GM20000 (cell line): ENCODE measurements at regions not wholly inside any gene's neighbourhood (a gene's known extent, or its start where the extent isn't known, plus 50 kb on each side); places are given as distances from the start of the nearest gene placed in this dataset.

ENCODE experiments used
- DNase-seq: peaks from one replicate; pipeline ENCODE4 v3.0.0; 2012; ENCODE audit warnings: low spot score
- CTCF ChIP-seq: IDR thresholded peaks from 2 replicates; pipeline ENCODE4 v1.5.1; 2012; ENCODE audit warnings: mild to moderate bottlenecking, control low read depth; ENCODE audit errors: extremely low read depth, missing control alignments

- no peak for DNase-seq
- TF ChIP-seq CTCF: no peak
Observed at GRCh38 chr4:177064116-177064515, 245.6 kb upstream of the NEIL3 start.

DNA sequence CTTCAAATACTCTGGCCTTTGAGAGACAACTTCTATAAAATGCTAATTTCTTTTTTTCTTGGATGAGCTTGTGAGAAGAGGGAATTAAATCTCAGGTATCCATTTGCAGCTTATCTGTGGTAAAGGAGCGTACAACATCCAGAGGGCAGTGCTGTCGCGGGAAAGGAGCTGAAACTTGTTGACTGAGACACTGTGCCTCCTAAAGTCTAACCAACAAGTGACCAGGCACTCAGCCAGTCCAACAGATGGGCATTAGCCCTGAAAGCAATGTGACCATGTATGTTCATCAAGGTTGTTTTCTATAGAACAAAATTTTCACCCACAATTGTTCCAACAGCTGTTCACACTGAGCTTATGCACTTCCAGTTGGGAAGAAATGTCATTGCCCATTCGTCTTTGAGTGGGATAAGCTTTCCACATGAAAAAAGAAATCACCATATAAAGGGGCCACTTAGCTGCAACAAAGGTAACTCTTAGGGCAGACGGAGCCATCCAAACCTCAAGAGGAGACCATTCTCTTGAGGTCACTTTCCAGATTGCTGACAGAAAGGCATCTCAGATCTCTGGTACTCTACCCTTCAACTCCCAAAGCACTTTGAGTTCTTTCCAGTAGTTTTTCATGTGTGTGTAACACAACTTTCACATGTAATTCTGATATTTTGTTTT lies 244.8 kb upstream of the NEIL3 start:
- no peak for DNase-seq
- no peak for TF ChIP-seq CTCF

- no peak for TF ChIP-seq CTCF
Observed at GRCh38 chr4:177066746-177067145, 242.9 kb upstream of the NEIL3 start.

GRCh38 chr4:177070533-177071058 lies 239.1 kb upstream of the NEIL3 start:
- DNase-seq: no peak

More at GRCh38 chr4:177066746-177067145, 242.9 kb upstream of the NEIL3 start:
- DNase-seq: no peak

GRCh38 chr4:177077095-177077971 lies 232.3 kb upstream of the NEIL3 start:
- TF ChIP-seq CTCF: no peak
- no peak for DNase-seq

More at GRCh38 chr4:177070533-177071058, 239.1 kb upstream of the NEIL3 start:
- no peak for TF ChIP-seq CTCF

- DNase-seq: no peak
- TF ChIP-seq CTCF: no peak
Observed at GRCh38 chr4:177079327-177079726, 230.3 kb upstream of the NEIL3 start.

DNA sequence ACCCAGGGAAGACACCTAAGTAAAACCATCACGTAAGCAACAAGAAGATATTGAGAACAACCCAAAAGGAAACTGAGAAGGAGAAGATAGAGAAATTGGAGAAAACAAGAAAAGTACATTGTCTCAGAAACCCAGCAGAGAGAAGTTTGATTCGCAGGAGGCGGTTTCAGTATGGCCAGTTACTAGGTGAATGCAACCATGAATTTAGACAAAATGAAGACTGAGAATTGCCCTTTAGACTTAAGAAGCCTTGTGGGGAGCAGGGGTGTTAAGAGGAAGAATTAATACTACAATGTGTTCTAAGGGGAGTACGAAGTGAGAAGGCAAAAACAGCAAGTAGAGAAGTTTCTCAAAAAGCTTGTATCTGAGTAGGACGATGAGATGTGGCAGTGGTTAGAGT lies 229.3 kb upstream of the NEIL3 start:
- TF ChIP-seq CTCF: no peak
- no peak for DNase-seq
